Lower leg skin (tissue), 3 donors: ENCODE measurements at regions not wholly inside any gene's neighbourhood (a gene's known extent, or its start where the extent isn't known, plus 50 kb on each side); places are given as distances from the start of the nearest gene placed in this dataset.

Experiments used
- CTCF ChIP-seq, 3 donors: fragments of 450-650 bp; IDR thresholded peaks; one replicate each; pipeline ENCODE4 v1.5.1; 2016; ENCODE audit warnings: antibody characterized with exemption in 3 of 3, mild to moderate bottlenecking in 3 of 3, moderate library complexity in 2 of 3
- POLR2A ChIP-seq, 2 donors: fragments of 450-650 bp; IDR thresholded peaks; one replicate each; pipeline ENCODE4 v1.6.1; 2016 to 2017; ENCODE audit warnings: antibody characterized with exemption in 2 of 2, mild to moderate bottlenecking in 1 of 2, moderate library complexity in 1 of 2

GRCh38 chr9:107982001-107982400 lies 492.4 kb upstream of the KLF4 start:
- no peak for TF ChIP-seq POLR2A (IDR thresholded peaks at IDR 0.05)
- no peak for TF ChIP-seq CTCF (IDR thresholded peaks at IDR 0.05)
